Cerebellar cortex (tissue), 1 donor: ENCODE measurements at regions not wholly inside any gene's neighbourhood (a gene's known extent, or its start where the extent isn't known, plus 50 kb on each side); places are given as distances from the start of the nearest gene placed in this dataset.

Experiments used
- DNase-seq: peaks from one replicate; pipeline ENCODE4 v3.0.0-alpha.2; 2015; ENCODE audit warnings: low spot score

DNA sequence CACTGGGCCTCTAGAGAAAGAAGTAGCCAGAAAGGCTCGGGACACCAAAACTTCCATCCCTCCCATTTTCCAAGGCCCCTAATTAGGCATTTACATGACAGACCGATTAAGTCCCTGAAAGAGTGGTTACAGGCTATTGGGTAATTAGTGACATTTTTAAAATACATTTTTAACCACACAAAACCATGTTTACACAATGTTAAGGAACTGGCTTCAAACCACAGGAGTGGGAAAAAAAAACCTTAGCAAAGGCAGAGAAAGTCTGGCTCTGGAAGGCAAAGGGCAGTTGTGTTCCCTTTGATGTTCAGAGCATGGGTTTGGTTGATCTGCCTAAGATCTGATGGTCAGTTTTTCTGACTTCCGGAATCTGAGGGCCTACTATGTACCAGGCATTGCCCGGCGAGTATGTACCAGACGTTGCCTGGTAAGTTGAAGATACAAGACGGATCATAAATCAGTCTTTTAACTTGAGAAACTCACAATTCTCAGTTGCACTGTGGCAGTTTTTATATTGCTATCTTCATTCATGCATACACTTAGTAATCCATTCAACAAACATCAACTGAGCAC is 576.5 kb downstream of the MED13L start:
- DNase-seq = no peak

DNA sequence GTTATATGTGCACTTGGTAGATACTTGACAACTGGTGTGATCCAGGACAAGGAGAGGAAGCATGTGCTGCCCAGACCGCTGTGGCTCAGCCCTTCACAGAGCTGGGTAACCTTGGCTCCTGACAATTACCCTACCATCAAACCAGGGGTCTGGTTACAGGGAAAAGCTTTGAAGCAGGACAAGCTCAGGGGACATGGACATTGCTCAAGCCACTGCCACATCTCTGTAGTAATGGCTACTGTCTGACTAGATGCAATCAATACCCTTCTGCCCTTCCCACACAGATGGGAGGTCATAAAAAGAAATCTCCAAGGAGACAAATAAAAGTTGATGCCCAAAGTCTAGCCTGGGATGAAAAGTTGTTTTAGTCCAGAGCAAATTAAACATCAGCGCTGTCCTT is 577.4 kb downstream of the MED13L start:
- no peak for DNase-seq

DNA sequence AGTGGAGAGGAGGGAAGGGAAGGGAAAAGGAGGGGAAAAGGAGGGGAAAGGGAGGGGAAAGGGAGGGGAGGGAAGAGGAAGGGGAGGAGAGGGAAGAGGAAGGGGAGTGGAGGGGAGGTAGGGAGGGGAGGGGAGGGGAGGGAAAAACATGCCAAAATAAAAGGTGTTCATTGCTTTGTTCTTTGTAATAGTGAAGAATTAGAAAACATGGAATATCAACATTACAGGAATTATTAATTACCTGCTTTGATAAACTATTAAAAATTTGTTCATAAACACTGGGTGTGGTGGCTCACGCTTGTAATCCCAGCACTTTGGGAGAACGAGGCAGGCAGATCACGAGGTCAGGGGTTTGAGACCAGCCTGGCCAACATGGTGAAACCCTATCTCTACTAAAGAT is 579.2 kb downstream of the MED13L start:
- no peak for DNase-seq

DNA sequence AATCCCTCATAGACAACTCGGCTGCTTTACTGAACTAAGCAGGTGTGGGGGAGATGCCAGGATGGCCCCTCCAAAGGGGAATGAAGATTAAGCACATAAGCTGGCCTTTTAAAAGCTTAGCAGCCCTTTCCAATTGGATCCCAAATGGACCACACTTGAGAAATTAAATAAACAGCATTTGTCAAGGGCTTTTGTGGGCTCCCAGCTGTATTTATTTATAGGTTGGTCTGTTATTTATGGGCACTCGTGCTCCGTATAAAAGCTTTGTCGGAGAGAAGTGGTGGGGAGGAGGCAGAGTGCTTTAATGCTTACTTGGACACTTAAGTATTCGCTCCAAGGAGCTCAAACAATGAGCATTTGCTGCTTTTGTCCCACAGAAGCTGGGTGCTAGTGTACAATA is 580.2 kb downstream of the MED13L start:
- no peak for DNase-seq

DNA sequence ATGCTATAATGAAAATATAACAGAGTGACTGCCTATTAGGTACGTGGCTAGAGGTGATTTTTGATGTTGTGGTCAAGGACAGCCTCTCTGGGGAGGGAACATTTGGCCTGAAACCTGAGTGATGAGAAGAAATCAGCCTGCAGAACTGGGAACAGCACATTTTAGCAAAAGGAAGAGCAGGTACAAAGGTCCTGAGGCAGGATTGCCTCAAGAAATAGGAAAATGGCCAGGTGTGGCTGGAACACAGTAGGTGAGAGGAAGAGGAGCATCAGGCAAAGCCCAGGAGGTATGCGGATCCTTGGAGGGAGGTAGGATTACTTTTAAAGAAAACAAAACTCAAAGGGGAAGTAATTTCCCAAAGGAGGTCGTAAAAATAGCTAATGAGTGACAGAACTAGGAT is 582.9 kb downstream of the MED13L start:
- DNase-seq = no peak

DNA sequence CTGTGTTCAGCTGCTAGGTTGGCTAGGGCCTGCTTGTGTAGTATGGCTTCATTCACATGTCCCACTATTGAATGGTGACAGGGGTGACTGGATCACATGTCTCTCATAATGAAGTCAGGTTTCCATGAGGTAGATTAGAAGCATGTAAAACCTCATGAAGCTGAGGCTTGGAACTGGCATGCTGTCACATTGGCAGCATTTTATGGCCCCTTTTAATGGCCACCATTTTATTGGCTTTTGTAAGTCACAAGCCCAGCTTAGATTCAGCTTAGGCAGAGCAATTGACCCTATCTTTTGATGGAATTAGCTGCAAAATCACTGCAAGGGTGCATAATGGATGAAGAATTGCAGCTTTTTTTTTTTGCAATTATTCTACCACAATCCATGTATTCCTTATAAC is 583.5 kb downstream of the MED13L start:
- DNase-seq = no peak

DNA sequence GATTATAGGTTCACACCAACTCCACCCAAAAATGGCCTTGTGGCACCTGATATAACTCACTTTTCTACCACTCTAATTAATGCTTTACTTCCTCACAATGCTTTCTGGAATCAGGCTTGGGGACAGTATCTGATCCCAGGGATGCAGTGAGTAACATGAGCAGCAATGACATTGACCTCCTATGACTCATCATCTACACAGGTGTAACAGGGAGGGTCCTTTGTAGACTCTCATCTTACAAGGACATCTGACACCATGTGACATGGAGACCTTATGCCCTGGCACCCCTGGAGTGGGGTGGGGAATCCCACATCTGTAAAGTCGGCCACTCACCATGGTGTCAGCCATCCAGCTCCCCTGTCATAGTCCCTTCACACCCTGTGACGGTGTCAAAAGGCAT is 586.4 kb downstream of the MED13L start:
- DNase-seq = no peak

DNA sequence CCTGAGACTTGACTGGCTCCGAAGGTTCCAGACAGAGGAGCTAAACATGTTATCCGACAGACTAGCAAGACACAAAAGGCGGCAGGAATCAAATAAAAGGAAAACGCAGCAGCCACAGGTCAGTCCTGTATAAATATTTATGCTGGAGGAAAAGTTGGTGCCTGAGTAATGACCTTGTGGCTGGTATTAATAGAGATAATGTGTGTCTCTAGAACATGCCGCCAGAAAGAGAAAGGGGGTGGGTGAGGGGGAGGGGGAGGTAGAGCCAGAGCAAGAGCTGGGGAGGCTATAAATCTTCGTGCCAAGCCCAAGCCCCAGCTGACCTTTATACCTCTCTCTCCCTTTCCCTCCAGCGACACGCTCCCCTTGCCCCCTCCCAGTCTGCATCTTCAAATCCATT is 590.4 kb downstream of the MED13L start:
- no peak for DNase-seq

DNA sequence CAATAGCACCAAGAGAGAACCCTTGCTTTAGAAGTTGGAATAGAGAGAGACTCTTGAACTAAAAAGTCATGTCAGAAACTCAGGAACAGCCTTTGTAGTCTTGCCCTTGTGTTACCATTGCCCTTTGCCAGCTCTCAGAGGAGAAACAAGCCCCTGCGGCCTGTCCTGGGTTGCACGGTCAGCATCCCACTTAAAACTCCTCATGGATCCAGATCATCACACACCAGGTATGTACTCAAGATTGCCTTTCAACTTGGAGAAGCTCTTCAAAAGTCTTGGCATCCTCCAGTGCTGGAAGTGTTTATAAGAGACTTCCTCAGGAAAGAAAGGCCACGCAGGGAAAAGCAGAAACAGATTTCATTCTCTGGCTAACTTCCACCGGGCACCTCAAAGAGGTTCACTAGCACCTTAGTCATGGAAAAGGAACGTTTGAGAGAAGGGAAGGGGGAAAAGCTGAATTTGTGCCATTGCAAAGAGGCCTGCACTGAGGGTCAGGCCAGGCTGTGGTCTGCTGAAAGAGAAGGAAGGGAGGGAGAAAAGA is 594.2 kb downstream of the MED13L start:
- no peak for DNase-seq

DNA sequence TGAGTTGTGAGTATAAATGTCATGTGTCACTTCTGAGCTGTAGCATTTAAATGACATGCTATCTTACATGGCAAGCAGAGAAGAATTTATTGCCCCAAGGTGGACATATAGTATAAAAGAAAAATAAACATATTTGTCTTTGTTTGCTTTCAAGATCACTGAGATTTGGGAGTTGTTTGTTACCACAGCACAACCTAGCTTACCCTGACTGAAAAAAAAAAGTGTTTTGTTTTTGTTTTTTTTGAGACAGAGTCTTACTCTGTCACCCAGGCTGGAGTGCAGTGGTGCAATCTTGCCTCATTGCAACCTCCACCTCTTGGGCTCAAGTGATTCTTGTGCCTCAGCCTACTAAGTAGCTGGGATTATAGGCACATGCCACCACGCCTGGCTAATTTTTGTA is 596.5 kb downstream of the MED13L start:
- DNase-seq = no peak

DNA sequence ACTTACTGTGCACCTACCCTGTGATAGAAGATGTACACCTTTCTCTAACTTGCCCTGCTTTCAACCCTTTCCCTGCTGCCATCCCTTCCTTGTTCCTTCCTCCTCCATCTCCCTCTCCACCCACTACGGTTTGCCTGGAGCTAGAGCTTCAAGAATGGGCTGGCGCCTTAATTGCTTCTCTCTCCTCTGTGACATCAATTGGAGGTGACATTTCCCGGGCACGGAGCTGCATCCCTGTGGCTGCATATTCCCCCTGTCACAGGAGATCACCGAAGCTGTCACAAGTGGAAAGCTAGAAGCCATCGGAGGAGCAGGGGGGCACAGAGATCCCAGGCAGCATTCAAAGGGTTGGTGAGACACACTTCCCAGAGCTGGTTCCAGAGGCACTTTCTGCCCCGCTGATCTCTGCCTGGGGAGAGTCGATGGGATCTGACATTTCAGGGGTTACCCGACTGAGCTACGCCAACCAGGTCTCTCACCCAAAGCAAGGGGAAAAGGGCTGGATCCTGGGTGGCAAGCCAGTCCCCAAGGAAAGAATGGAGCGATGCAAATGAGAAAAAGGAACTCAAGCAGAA is 604.9 kb downstream of the MED13L start:
- DNase-seq = peak; percentile 75

DNA sequence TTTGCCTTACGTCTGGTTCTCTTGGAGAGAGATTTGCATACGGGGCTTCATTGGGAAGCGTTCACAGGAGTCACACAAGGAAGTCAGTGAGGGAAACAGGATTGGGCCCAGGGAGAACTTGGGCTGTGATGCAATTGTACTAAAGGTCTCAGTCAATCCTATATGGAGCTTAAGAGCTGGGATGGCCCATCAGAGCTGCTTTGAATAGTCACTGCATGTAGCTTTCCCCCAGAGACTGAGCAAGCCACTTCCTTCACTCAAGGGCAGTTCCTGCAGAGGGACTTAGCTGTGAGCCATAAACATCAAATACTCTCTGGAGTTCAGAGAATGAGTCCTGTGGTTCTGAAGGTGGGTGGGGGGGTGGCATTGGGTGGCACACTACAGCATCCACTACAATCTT is 605.4 kb downstream of the MED13L start:
- DNase-seq = no peak

DNA sequence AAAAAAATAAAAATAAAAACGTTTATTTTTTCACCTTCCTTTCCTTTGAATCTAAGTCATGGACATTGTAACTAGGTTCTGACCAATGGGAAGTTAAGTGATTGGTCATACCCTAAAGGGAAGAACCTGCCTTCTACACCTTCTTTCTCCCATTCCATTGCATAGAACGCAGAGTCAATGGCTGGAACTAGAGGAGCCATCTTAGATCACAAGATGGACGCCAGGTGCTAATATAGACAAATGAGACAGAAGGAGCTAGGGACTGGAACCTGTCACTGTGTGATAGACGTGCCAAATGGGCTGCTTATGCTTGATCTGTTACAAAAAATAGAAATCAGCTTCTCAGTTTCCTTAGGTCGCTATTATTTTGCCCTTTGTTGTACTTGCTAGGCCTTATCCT is 606.6 kb downstream of the MED13L start:
- DNase-seq = no peak

DNA sequence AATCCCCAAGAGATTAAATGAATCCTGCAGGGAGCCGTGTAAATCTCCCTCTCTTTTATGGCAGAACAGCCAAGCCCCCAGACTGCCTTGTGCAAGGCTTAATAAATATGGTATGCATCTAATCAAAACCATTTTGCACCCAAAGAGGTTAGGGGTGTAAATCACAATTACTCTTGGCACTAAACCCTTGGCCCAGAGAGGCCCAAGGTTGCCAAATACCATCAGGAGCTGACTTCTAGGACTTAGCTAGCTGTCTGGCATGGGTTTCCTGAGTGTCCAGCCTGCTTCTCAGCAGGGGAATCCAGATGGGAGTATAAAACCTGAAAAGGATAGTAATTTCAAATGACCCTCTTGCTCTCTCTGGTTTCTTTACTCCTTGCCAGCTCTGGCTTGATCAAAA is 610.4 kb downstream of the MED13L start:
- peak; percentile 16 for DNase-seq

DNA sequence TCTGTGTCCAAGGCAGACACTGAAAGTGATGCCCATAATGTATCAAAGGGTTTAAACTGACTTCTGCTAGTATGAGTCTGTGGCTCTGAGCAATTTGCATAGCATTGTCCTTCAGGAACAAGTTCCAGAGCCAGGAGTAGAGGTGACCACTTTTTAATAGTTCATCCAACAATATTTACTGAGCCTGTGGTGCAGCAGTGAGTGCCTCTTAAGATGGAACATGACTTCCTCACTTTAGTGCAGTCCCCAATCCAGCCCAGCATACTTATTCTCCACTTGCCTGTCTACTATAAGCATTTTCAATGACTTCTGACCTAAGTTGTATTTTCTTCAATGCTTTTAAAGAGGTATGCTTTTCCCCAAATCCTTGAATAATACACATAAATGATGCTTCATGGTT is 611.3 kb downstream of the MED13L start:
- no peak for DNase-seq

DNA sequence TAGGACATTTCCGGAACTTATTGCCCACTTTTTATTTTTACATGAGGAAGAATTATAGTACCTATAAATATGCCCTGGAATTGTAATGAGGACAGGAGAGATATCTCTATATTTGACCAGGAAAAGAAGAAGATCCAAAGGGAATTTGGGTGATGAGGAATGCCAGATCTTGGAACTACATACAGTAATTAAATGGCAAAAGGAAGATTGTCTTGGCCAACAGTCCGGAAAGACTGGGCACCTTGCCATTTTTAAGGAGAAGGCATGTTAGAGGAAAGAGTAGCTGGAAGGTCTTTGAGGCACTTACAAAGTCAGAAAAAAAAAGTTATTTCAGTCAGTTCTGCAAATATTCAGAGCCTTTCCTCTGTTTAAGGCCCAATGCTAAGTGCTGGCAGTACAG is 616.4 kb downstream of the MED13L start:
- no peak for DNase-seq

DNA sequence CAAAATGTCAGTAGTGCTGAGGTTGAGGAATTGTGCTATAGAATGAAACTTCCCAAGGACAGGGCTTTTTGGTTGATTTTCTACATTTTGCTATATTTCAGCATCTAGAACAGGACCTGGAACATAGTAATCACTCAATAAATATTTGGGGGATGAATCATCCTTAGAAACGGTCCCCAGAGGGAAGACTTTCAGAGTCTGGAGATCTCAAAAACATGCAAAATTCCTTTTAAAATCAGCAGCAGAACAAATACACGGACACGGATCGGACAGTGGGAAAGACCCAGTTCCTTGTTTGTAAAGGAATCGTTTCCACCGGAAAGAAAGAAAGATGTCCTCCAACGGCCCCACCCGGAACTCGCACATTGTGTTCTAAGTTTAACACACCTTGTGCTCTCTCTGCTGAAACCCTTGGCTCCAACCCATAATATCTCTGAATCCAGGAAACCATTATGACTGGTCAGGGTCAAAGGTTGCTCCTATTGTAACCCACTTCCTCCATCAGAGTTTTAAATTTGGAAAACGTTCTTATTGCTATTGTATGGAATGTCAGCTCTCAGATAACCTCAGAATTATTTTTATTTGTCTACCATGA is 617.2 kb downstream of the MED13L start:
- no peak for DNase-seq

DNA sequence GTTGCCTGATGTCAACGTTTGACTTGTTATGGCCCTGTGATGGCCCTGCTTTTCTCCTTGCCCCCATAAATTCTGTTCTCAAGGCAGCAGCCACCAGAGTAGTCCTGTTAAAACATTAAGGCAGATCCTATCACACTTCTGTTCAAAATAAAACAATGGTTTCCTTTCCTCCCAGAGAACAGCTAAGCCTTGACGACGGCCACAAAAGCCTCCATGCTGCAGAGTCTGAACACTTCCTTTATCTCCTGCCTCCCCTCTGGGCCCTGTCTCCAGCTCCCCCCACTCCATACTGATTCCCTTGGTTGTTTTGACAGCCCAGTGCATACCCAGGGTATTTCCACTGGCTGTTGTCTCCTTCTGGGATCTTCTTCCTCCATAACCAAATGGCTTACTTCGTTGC is 618.1 kb downstream of the MED13L start:
- no peak for DNase-seq

DNA sequence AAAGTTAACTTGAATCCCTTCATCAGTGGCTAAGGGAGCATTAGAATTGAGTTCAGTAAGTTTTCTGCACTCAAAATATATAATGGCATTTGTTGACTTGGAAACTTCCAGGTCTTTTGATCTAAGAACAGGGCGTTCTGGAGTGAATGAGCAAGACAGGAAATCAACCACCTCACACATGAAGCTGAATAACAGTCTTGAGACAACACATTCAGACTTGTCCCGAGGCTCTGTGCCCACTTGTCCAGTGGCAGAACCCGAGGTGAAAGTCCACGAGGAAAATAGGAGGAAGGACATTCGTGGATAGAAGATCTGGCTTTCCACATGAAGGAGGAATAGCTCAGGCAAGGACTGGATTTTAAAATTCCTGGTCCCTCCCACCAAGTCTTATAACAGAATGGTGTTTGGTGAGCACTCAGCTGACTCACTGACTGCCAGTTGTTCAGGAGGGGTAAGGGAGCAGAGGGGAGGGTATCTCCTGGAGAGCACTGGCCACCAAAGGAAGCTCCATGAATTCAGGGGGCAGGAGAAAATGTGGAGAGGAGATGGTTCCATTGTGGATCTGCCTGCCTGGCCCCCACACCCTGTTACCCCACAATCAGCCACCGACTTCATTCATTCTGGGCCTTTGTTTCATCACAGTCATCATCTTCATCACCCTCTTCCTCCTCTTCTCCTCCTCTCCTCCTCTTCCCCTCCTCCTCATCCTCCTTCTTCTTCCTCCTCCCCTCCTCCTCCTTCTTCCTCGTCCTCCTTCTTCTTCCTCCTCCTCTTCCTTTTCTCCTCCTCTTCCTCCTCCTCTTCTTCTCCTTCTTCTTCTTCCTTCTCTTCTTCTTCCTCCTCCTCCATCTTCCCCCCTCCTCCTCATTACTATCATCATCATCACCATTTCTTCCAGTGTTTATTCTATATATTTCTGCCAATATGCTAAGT is 620.1 kb downstream of the MED13L start:
- no peak for DNase-seq

DNA sequence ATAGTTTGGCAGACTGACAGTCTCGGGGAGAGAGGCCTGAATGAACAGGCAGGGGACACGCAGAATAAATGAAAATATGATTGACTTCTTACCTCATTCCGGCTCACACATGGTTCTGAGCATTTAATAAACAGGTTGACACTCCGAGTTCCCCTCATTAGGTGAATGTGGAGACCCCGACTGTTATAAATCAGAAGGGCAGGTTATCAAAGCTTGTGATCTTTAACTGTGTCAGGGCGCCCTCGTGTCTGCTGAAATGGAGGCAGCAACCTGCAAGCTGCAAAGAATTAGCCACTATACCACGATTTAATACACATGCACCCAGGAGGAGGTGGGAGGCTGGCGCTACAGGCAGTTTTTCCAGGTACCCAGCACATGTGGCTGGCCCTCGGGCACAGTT is 627.5 kb downstream of the MED13L start:
- no peak for DNase-seq

DNA sequence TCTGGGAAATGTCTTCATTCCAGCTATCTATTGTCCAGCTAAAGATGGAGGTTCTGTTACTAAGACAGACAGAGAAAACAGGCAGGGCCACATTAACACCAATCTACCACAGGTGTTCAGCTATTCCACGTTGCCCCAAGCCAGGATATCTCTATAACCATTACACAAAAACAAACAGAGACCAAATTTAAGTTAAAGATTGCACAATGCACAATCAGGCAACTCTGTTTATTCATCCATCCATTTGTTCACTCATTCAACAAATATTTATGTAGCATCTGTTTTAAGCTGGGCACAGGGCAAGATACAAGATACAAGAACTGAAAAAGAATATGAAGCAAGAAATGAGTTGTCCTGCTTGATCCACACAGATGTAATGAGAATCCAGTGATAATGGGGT is 629.0 kb downstream of the MED13L start:
- DNase-seq = no peak

DNA sequence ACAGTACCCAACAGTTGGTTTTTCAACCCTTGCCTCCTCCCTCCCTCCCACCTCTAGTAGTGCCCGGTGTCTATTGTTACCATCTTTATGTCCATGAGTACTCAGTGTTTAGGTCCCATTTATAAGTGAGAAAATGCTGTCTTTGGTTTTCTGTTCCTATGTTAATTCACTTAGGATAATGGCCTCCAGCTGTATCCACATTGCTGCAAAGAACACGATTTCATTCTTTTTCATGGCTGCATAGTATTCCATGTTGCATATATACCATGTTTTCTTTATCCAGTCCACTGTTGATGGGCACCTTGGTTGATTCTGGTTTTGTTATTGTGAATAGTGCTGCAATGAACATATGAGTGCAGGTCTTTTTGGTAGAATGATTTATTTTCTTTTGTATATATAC is 631.3 kb downstream of the MED13L start:
- no peak for DNase-seq

DNA sequence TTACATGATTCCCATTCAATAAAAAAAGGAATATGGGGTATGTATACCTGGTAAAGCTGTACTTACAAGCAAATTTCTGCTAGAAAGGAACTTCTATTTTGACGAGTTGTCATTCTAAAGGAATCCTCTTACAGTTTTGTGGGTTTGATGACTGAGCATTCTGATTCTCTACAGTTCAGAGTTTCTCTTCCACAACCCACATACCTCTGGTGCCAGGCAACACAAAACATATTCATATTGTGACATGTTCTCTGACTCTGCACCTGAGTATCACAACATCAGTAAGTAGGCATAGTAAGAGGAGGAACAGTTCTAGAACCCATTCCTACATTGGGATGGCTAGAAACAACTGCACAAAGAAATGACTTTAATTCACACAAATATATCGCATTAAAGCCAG is 636.6 kb downstream of the MED13L start:
- DNase-seq = no peak
